ENCODE measurements at regions not wholly inside any gene's neighbourhood (a gene's known extent, or its start where the extent isn't known, plus 50 kb on each side); places are given as distances from the start of the nearest gene placed in this dataset.

GRCh38 chr6:91135406-91136103 is 548.7 kb upstream of the MAP3K7 start:
- peak overlapping the region; percentile 53 for H3K9ac ChIP-seq (ENCODE audit: low read length)
- H3K79me2 ChIP-seq (replicated peaks; ENCODE audit: insufficient read depth, low read length), result no peaks in the 10 kb centered on the region
- TF ChIP-seq EZH2 (IDR thresholded peaks at IDR 0.05; ENCODE audit: borderline replicate concordance, insufficient read depth, low read length, poor library complexity, severe bottlenecking) (no peak), SMC3 (conservative IDR thresholded peaks at IDR 0.05; ENCODE audit: poor library complexity) (no peak), CTCF (IDR thresholded peaks at IDR 0.05; ENCODE audit: poor library complexity, severe bottlenecking) (no peak), EP300 (conservative IDR thresholded peaks at IDR 0.05; ENCODE audit: poor library complexity, severe bottlenecking) (peak; percentile 47), POLR2AphosphoS5 (IDR thresholded peaks at IDR 0.05) (peak; percentile 27), MXI1 (conservative IDR thresholded peaks at IDR 0.05; ENCODE audit: poor library complexity, severe bottlenecking) (no peak), REST (IDR thresholded peaks at IDR 0.05; ENCODE audit: borderline replicate concordance) (peak; percentile 16), RAD21 (conservative IDR thresholded peaks at IDR 0.05) (no peak), TAF1 (IDR thresholded peaks at IDR 0.05; ENCODE audit: low read depth) (no peak)

GRCh38 chr6:91132461-91132860 is 545.6 kb upstream of the MAP3K7 start:
- no peaks in the 10 kb centered on the region for H4K20me1 ChIP-seq (ENCODE audit: insufficient read depth)
- H3K4me3 ChIP-seq (ENCODE audit: low read length), result no peak overlapping the region
- no peak overlapping the region for H3K9ac ChIP-seq (ENCODE audit: low read length)
- no peaks in the 10 kb centered on the region for H3K36me3 ChIP-seq (ENCODE audit: insufficient read depth, low read length)
- H3K79me2 ChIP-seq (replicated peaks; ENCODE audit: insufficient read depth, low read length), result no peaks in the 10 kb centered on the region
- H3F3A ChIP-seq (ENCODE audit: insufficient read depth, low read length, poor library complexity, severe bottlenecking), result no peaks in the 10 kb centered on the region
- H3K9me3 ChIP-seq (ENCODE audit: low read length), result no peaks in the 10 kb centered on the region
- no peaks in the 10 kb centered on the region for H3K9me2 ChIP-seq (ENCODE audit: insufficient read depth, low read length)
- H3K27me3 ChIP-seq (ENCODE audit: insufficient read depth, low read depth, low read length), result no peaks in the 10 kb centered on the region
- H2AFZ ChIP-seq (ENCODE audit: low read depth, low read length), result no peak overlapping the region
- H3K27ac ChIP-seq (ENCODE audit: low read length), result no peak overlapping the region
- TF ChIP-seq MXI1 (conservative IDR thresholded peaks at IDR 0.05; ENCODE audit: poor library complexity, severe bottlenecking), result no peak
- TF ChIP-seq REST (IDR thresholded peaks at IDR 0.05; ENCODE audit: borderline replicate concordance), result no peak
- TF ChIP-seq EZH2 (IDR thresholded peaks at IDR 0.05; ENCODE audit: borderline replicate concordance, insufficient read depth, low read length, poor library complexity, severe bottlenecking), result no peak
- no peak for TF ChIP-seq SMC3 (conservative IDR thresholded peaks at IDR 0.05; ENCODE audit: poor library complexity)
- no peak for TF ChIP-seq TAF1 (IDR thresholded peaks at IDR 0.05; ENCODE audit: low read depth)
- TF ChIP-seq EP300 (conservative IDR thresholded peaks at IDR 0.05; ENCODE audit: poor library complexity, severe bottlenecking), result no peak
- TF ChIP-seq CTCF (IDR thresholded peaks at IDR 0.05; ENCODE audit: poor library complexity, severe bottlenecking), result no peak
- TF ChIP-seq POLR2AphosphoS5 (IDR thresholded peaks at IDR 0.05), result no peak
- no peak for TF ChIP-seq RAD21 (conservative IDR thresholded peaks at IDR 0.05)
- H3K4me2 ChIP-seq (ENCODE audit: low read length), result no peak overlapping the region

More at GRCh38 chr6:91135406-91136103, 548.7 kb upstream of the MAP3K7 start:
- Histone ChIP-seq H4K20me1 (ENCODE audit: insufficient read depth) (no peaks in the 10 kb centered on the region), H3K27me3 (ENCODE audit: insufficient read depth, low read depth, low read length) (no peaks in the 10 kb centered on the region), H3K36me3 (ENCODE audit: insufficient read depth, low read length) (no peaks in the 10 kb centered on the region), H3K9me2 (ENCODE audit: insufficient read depth, low read length) (no peaks in the 10 kb centered on the region), H3K27ac (ENCODE audit: low read length) (peak overlapping the region; percentile 96), H3K4me2 (ENCODE audit: low read length) (peak overlapping the region; percentile 52), H2AFZ (ENCODE audit: low read depth, low read length) (peak overlapping the region; percentile 27), H3K9me3 (ENCODE audit: low read length) (no peaks in the 10 kb centered on the region), H3K4me3 (ENCODE audit: low read length) (peak overlapping the region; percentile 43), H3F3A (ENCODE audit: insufficient read depth, low read length, poor library complexity, severe bottlenecking) (no peaks in the 10 kb centered on the region)
